Cardiac muscle cell (in vitro differentiated cells and primary cell): ENCODE measurements at regions not wholly inside any gene's neighbourhood (a gene's known extent, or its start where the extent isn't known, plus 50 kb on each side); places are given as distances from the start of the nearest gene placed in this dataset.

ENCODE experiments used
- DNase-seq, 2 donors: peaks; one replicate each; pipeline versions ENCODE4 v3.0.0 to v3.0.0-alpha.2; 2010 to 2017; ENCODE audit warnings: low read depth in 1 of 2, low spot score in 1 of 2
- H3K27ac ChIP-seq: fragments of 200-600 bp; sonication (generic); 2 replicates; pipeline ENCODE4 v1.5.1; 2016
- H3K27me3 ChIP-seq: fragments of 200-600 bp; sonication (generic); 2 replicates; pipeline ENCODE4 v1.6.0; 2016; ENCODE audit warnings: control low read depth
- H3K36me3 ChIP-seq: fragments of 200-600 bp; sonication (generic); 2 replicates; pipeline ENCODE4 v1.5.1; 2016; ENCODE audit warnings: control low read depth
- H3K4me1 ChIP-seq: fragments of 200-600 bp; sonication (generic); 2 replicates; pipeline ENCODE4 v1.8.1; 2017; ENCODE audit warnings: low read depth, mild to moderate bottlenecking, mixed run types
- H3K4me3 ChIP-seq: fragments of 200-600 bp; sonication (generic); 2 replicates; pipeline ENCODE4 v1.5.1; 2016; ENCODE audit warnings: mild to moderate bottlenecking
- H3K9me3 ChIP-seq: fragments of 200-600 bp; sonication (generic); 2 replicates; pipeline ENCODE4 v1.5.1; 2017; ENCODE audit warnings: low read depth, mild to moderate bottlenecking, control low read depth
- TF ChIP-seq, protein P1 (sequence below): IDR thresholded peaks from 2 replicates; pipeline ENCODE4 v1.5.1; 2012; ENCODE audit warnings: low read depth, mild to moderate bottlenecking, low read length

DNA sequence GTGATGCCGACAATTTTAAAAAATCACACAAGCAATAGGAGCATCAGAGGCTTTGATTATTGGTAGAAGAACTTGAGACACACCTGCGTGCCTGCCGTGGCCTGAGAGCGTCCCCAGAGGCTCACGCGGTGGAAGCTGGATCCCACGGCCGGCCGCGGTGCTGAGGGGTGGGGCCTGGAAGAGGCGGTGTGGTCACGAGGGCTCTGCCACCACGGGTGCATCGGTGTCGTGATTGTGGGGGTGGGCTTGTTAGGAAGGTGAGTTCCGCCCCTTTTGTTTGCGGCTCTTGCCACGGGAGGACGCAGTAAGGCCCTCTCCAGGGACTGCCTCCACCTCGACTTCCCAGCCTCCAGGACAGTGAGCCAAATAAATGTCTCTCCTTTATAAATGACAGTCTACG, 77.2 kb upstream of the ADRA2C start:
- TF ChIP-seq, protein P1, sequence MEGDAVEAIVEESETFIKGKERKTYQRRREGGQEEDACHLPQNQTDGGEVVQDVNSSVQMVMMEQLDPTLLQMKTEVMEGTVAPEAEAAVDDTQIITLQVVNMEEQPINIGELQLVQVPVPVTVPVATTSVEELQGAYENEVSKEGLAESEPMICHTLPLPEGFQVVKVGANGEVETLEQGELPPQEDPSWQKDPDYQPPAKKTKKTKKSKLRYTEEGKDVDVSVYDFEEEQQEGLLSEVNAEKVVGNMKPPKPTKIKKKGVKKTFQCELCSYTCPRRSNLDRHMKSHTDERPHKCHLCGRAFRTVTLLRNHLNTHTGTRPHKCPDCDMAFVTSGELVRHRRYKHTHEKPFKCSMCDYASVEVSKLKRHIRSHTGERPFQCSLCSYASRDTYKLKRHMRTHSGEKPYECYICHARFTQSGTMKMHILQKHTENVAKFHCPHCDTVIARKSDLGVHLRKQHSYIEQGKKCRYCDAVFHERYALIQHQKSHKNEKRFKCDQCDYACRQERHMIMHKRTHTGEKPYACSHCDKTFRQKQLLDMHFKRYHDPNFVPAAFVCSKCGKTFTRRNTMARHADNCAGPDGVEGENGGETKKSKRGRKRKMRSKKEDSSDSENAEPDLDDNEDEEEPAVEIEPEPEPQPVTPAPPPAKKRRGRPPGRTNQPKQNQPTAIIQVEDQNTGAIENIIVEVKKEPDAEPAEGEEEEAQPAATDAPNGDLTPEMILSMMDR: no peak
- H3K36me3 ChIP-seq: no peaks in the 10 kb centered on the region
- no peak overlapping the region for H3K27ac ChIP-seq
- no peaks in the 10 kb centered on the region for H3K4me1 ChIP-seq
- H3K4me3 ChIP-seq: no peak overlapping the region
- no peak for DNase-seq
- H3K9me3 ChIP-seq: no peaks in the 10 kb centered on the region
- no peaks in the 10 kb centered on the region for H3K27me3 ChIP-seq

DNA sequence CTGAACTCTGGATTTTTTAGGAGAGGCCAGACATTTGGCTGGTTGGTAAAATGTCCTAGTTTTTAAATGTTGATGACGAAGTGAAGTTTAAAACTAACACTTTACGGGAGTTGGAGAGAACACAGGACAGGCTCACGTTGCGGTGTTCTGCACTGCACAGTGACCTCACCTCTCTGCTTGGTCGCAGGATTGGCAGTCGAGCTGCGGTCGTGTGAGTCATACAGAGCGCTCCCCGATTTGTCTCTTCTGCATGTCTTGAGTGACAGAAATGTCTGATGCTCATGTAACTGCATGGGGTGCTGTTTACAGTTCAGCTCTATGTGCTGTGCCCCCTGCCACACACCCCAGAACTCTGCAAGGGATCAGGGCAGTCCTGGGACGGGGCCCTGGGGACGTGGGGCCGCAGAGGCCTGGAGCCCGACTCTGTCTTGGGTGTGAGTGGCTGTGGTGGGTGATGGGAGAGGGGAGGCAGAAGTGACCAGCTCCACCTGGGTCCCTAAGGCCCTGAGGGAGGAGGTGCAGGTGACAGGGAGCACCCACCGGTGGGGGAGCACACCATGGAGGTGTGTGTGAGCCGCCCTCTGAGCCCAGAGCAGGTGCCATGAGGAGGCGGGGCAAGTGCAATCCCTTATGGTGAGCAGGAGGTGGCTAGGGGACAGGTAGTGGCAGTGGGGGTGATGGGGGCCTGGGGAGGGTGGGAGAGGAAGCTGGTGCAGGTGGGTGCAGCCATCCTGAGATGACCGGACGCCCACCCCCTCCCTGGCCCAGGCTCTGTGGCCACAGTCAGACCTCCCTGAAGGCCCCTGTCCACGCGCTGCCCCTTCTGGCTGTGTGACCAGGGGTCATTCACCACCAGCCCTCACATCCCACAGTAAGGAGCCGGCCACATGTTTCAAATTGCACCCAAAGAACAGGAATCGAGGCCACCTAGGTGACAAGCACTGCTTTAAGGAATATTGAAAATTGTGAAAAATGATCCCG, 77.9 kb upstream of the ADRA2C start:
- Histone ChIP-seq H3K4me3 (no peak overlapping the region), H3K9me3 (no peaks in the 10 kb centered on the region), H3K27ac (no peak overlapping the region), H3K36me3 (no peaks in the 10 kb centered on the region), H3K27me3 (no peaks in the 10 kb centered on the region), H3K4me1 (no peaks in the 10 kb centered on the region)
- no peak for DNase-seq
- TF ChIP-seq, protein P1: no peak

DNA sequence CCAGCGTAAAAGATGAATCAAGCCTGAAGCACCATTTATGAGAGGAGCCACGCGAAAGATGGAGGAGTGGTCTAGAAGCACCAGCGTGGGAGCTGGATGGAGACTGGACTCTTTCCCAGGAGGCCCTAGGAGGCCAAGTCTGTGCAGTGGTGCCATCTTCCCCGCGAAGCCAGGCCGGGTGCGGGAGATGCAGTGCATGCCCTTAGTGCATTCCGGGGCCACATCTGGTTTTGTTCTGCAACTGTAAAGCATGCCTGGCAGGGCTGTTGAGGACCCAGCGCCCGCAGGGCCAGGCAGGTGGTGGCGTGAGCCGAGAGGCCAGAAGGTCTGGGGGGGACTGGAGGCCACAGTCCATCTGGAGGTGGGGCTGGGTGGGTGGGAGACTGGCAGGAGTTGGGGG, 78.6 kb upstream of the ADRA2C start:
- TF ChIP-seq, protein P1: no peak
- H3K4me3 ChIP-seq: no peak overlapping the region
- H3K27me3 ChIP-seq: no peaks in the 10 kb centered on the region
- no peaks in the 10 kb centered on the region for H3K36me3 ChIP-seq
- H3K27ac ChIP-seq: no peak overlapping the region
- no peak for DNase-seq
- no peaks in the 10 kb centered on the region for H3K4me1 ChIP-seq
- no peaks in the 10 kb centered on the region for H3K9me3 ChIP-seq

DNA sequence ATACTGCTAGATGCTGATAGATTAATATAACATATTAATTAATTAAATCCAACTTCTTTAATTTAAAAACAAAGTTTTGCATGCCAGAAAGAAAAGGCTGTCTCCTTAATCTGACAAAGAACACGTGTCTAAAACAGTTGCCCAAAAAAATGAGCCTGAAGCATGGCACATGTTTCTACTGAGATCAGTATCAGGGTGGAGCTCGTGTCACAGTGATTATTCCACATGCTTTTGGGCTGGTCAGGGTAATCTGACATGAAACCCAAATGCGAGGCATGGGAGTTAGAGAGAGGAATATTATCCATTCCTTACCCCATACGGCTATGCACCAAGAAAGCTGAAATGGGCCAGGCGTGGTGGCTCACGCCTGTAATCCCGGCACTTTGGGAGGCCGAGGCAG, 79.4 kb upstream of the ADRA2C start:
- no peaks in the 10 kb centered on the region for H3K27me3 ChIP-seq
- H3K36me3 ChIP-seq: no peaks in the 10 kb centered on the region
- TF ChIP-seq, protein P1: no peak
- H3K4me1 ChIP-seq: no peaks in the 10 kb centered on the region
- no peaks in the 10 kb centered on the region for H3K9me3 ChIP-seq
- no peak overlapping the region for H3K4me3 ChIP-seq
- H3K27ac ChIP-seq: no peak overlapping the region
- DNase-seq: no peak

DNA sequence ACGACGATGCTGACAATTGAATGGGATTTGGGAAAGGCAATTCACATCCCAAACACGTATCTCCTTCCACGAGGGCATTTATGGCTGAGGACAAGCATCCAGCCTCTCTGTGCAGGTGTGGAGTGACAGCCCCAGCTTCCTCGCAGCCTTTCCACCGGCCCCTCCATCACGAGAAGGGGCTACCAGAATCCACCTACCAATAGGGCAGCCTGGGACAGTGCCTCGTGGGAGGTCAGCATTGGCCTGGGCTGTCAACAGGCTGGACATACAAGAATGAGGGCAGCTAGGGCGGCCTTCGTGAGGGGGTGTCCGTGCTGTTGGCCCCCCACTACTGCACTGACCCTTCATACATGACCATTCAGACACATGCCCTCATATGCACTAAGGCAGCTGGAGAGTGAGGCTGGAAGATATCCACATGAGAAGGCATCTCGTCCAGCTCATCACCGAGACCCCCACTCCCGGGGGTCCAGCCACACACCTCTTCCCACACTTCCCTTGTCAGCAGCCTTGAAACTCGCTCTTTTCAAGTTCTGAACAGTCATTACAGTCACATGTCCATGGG, 81.0 kb upstream of the ADRA2C start:
- no peaks in the 10 kb centered on the region for H3K4me1 ChIP-seq
- no peaks in the 10 kb centered on the region for H3K36me3 ChIP-seq
- H3K27ac ChIP-seq: no peak overlapping the region
- no peaks in the 10 kb centered on the region for H3K27me3 ChIP-seq
- no peaks in the 10 kb centered on the region for H3K9me3 ChIP-seq
- TF ChIP-seq, protein P1: no peak
- DNase-seq: no peak
- no peak overlapping the region for H3K4me3 ChIP-seq
